Endothelial cell of umbilical vein (primary cell): ENCODE measurements at regions not wholly inside any gene's neighbourhood (a gene's known extent, or its start where the extent isn't known, plus 50 kb on each side); places are given as distances from the start of the nearest gene placed in this dataset.

Experiments used
- BruUV-seq: library from RNA; stranded (reverse); fragments of 400-500 nt; replicated peaks from 2 replicates; lab custom pipeline; 2021; lab: Mats Ljungman, UMichigan
- CTCF ChIA-PET: fragments of 300-600, 350-600 bp; sonication (Branson Sonifier 250); formaldehyde crosslinking; loops from one replicate; lab custom pipeline; 2021; ENCODE audit warnings: antibody characterized with exemption, inconsistent platforms; lab: Charles Lee
- POLR2A ChIA-PET: fragments of 300-600, 350-600 bp; sonication (Branson Sonifier 250); formaldehyde crosslinking; loops from one replicate; lab custom pipeline; 2021; ENCODE audit warnings: antibody characterized with exemption, inconsistent platforms; lab: Charles Lee
- DNase-seq: peaks from one replicate; pipeline ENCODE4 v3.0.0-alpha.2; 2011; ENCODE audit warnings: low read depth, low spot score
- FAIRE-seq: peaks from 2 replicates; lab custom pipeline; 2011; peaks lifted over from hg19 to GRCh38; lab: Jason Lieb, UNC
- H2AFZ ChIP-seq: 2 replicates; pipeline ENCODE4 v1.6.0; 2012; ENCODE audit warnings: low read depth, low read length, control low read depth, inconsistent platforms
- H3K27ac ChIP-seq: 2 replicates; pipeline ENCODE4 v1.5.1; 2011; ENCODE audit warnings: low read depth, mild to moderate bottlenecking, control low read depth, low read length, moderate library complexity; ENCODE audit not compliant: insufficient read depth
- H3K27me3 ChIP-seq, 2 experiments: 2 replicates each; pipeline versions ENCODE4 v1.6.0 to v1.6.1; 2011; ENCODE audit warnings: low read length in 2 of 2, mixed read lengths in 1 of 2; ENCODE audit not compliant: control insufficient read depth in 2 of 2, insufficient read depth in 2 of 2
- H3K36me3 ChIP-seq, 2 experiments: 2 replicates in 1 of 2; 3 replicates in 1 of 2; pipeline ENCODE4 v1.5.1; 2011; ENCODE audit warnings: low read length in 2 of 2, mild to moderate bottlenecking in 1 of 2, moderate library complexity in 1 of 2; ENCODE audit not compliant: control insufficient read depth in 2 of 2, insufficient read depth in 2 of 2; ENCODE audit errors: extremely low read depth in 1 of 2
- H3K4me1 ChIP-seq: 3 replicates; pipeline ENCODE4 v1.5.1; 2011; ENCODE audit warnings: mild to moderate bottlenecking, low read length; ENCODE audit not compliant: control insufficient read depth, insufficient read depth; ENCODE audit errors: extremely low read depth
- H3K4me2 ChIP-seq: 2 replicates; pipeline ENCODE4 v1.6.1; 2011; ENCODE audit warnings: low read length, control low read depth, mixed read lengths; ENCODE audit not compliant: insufficient read depth
- H3K4me3 ChIP-seq, 3 experiments: fragments of 200-600 bp in 1 of 3; sonication (generic), shearing (Covaris generic) in 1 of 3; replicated peaks in 1 of 3; 2 replicates each; pipeline ENCODE4 v1.5.1; 2011 to 2016; ENCODE audit warnings: control low read depth in 3 of 3, low read length in 3 of 3, mild to moderate bottlenecking in 2 of 3, inconsistent platforms in 1 of 3, low read depth in 1 of 3, moderate library complexity in 1 of 3; ENCODE audit not compliant: insufficient read depth in 1 of 3
- H3K79me2 ChIP-seq: 2 replicates; pipeline ENCODE4 v1.6.0; 2012; ENCODE audit warnings: low read length, inconsistent platforms; ENCODE audit not compliant: control insufficient read depth, insufficient read depth
- H3K9ac ChIP-seq: replicated peaks from 2 replicates; pipeline ENCODE3; 2011; ENCODE audit warnings: low read length, control low read depth; ENCODE audit not compliant: insufficient read depth; ENCODE audit errors: extremely low read depth
- H3K9me1 ChIP-seq: replicated peaks from 3 replicates; pipeline ENCODE4 v1.6.0; 2011; ENCODE audit warnings: mild to moderate bottlenecking, low read length; ENCODE audit not compliant: control insufficient read depth, insufficient read depth; ENCODE audit errors: extremely low read depth
- H3K9me3 ChIP-seq: replicated peaks from 2 replicates; pipeline ENCODE4 v1.5.1; 2012; ENCODE audit warnings: low read length, inconsistent platforms; ENCODE audit not compliant: control insufficient read depth, insufficient read depth
- H4K20me1 ChIP-seq: replicated peaks from 2 replicates; pipeline ENCODE3; 2011; ENCODE audit warnings: mild to moderate bottlenecking, low read length; ENCODE audit not compliant: control insufficient read depth, insufficient read depth; ENCODE audit errors: extremely low read depth
- EZH2 ChIP-seq: IDR thresholded peaks from 2 replicates; pipeline ENCODE4 v1.6.1; 2012; ENCODE audit warnings: borderline replicate concordance, low read depth, mild to moderate bottlenecking, moderate library complexity, low read length, inconsistent platforms; ENCODE audit not compliant: severe bottlenecking
- FOS ChIP-seq: IDR thresholded peaks from 2 replicates; pipeline ENCODE4 v1.6.1; 2011; ENCODE audit warnings: mild to moderate bottlenecking, low read length, moderate library complexity, borderline replicate concordance; ENCODE audit not compliant: insufficient read depth
- GATA2 ChIP-seq: IDR thresholded peaks from 2 replicates; pipeline ENCODE4 v1.7.0; 2011; ENCODE audit warnings: low read depth, mild to moderate bottlenecking, moderate library complexity, mixed read lengths, low read length; ENCODE audit not compliant: insufficient read length, insufficient read depth
- JUN ChIP-seq: IDR thresholded peaks from 2 replicates; pipeline ENCODE4 v1.6.1; 2011; ENCODE audit warnings: borderline replicate concordance, low read depth; ENCODE audit not compliant: insufficient read length, insufficient read depth
- MAX ChIP-seq: IDR thresholded peaks from 2 replicates; pipeline ENCODE4 v1.6.1; 2011; ENCODE audit not compliant: insufficient read depth, insufficient read length
- MYC ChIP-seq: IDR thresholded peaks from one replicate; pipeline ENCODE4 v1.6.1; 2011; ENCODE audit warnings: mild to moderate bottlenecking, low read depth, low read length
- POLR2A ChIP-seq: IDR thresholded peaks from 2 replicates; pipeline ENCODE4 v1.6.1; 2012; ENCODE audit warnings: low read depth, mild to moderate bottlenecking, control low read depth, low read length
- POLR2AphosphoS5 ChIP-seq: IDR thresholded peaks from 2 replicates; pipeline ENCODE4 v1.6.1; 2012; ENCODE audit warnings: low read depth, mild to moderate bottlenecking, control low read depth, low read length, moderate library complexity; ENCODE audit not compliant: insufficient read depth
- dilution Hi-C: fragments of 300-500 bp; cut with MboI; formaldehyde crosslinking; loops from one replicate; pipeline ENCODE4 v1.15.0; 2019; ENCODE audit warnings: low sequenced_read_pairs; ENCODE audit not compliant: extremely low pct_ligation_motif_present
- intact Hi-C: fragments of 100-400 bp; cut with micrococcal nuclease; formaldehyde crosslinking; loops from one replicate; pipeline ENCODE4 v1.10.0; 2022
- TF ChIP-seq, protein P1 (sequence below), 2 donors: IDR thresholded peaks; 1 replicate in 1 of 2; 2 replicates in 1 of 2; pipeline ENCODE4 v1.5.1; 2011; ENCODE audit warnings: low read length in 2 of 2, mild to moderate bottlenecking in 2 of 2, moderate library complexity in 2 of 2, control low read depth in 1 of 2, inconsistent platforms in 1 of 2, low read depth in 1 of 2; ENCODE audit not compliant: insufficient read depth in 1 of 2; ENCODE audit errors: extremely low read depth in 1 of 2

DNA sequence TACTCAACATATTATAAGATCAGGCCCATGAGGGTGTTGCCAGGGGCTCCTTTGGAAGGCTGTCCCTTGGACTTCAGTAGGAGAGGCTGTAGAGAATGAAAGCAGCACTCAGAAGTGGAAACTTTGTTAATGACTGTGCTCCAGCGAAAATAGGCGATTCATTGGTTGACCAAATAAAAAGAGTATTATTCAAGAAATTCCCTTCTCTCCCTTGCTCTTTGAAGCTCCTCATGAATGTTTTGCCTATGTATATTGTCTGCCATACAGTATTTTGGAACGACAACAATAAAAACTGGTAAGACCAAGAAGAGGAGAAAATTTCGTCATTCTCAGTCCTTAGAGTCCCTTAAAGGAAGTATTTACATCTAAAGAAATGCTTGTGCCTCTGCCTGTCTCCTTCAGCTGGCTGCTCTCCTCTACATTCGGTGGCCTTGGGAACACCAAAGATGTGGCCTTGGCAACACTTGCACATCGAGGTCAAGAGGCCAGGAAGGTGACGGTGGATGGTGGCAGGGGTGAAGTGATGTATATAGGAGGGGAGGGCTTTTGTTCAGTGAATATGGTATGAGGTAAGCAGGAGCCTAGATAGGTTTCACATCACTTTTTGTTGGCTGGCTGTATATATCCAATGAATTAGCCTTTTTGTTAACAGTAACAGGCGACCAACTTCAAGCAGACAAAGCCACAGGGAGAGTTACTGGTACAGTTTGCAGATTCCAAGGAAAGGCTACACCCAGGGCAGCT lies 95.0 kb upstream of the ACTBL2 start:
- no TSS peak for BruUV-seq
- no peak overlapping the region for H3K4me3 ChIP-seq
- ChIA-PET POLR2A (no interaction called here), CTCF (no interaction called here)
- no peak overlapping the region for H3K27ac ChIP-seq
- H4K20me1 ChIP-seq, result no peaks in the 10 kb centered on the region
- H2AFZ ChIP-seq, result no peak overlapping the region
- dilution Hi-C loops, result no loop called here
- no peak for TF ChIP-seq MAX
- no peak for TF ChIP-seq MYC
- TF ChIP-seq GATA2, result no peak
- TF ChIP-seq POLR2A, result no peak
- no peak for TF ChIP-seq POLR2AphosphoS5
- no peak for TF ChIP-seq JUN
- no peak for TF ChIP-seq FOS
- TF ChIP-seq EZH2, result no peak
- TF ChIP-seq, protein P1, sequence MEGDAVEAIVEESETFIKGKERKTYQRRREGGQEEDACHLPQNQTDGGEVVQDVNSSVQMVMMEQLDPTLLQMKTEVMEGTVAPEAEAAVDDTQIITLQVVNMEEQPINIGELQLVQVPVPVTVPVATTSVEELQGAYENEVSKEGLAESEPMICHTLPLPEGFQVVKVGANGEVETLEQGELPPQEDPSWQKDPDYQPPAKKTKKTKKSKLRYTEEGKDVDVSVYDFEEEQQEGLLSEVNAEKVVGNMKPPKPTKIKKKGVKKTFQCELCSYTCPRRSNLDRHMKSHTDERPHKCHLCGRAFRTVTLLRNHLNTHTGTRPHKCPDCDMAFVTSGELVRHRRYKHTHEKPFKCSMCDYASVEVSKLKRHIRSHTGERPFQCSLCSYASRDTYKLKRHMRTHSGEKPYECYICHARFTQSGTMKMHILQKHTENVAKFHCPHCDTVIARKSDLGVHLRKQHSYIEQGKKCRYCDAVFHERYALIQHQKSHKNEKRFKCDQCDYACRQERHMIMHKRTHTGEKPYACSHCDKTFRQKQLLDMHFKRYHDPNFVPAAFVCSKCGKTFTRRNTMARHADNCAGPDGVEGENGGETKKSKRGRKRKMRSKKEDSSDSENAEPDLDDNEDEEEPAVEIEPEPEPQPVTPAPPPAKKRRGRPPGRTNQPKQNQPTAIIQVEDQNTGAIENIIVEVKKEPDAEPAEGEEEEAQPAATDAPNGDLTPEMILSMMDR (IDR thresholded peaks at IDR 0.05; ENCODE audit: extremely low read depth in 1 of 2, insufficient read depth in 1 of 2, low read depth in 1 of 2, low read length in 2 of 2), result no peak
- DNase-seq (no peak), FAIRE-seq (no peak)
- H3K27me3 ChIP-seq, result no peaks in the 10 kb centered on the region
- intact Hi-C loops, result no loop called here
- no peaks in the 10 kb centered on the region for H3K4me1 ChIP-seq
- no peak overlapping the region for H3K4me2 ChIP-seq
- H3K36me3 ChIP-seq, result no peaks in the 10 kb centered on the region
- H3K9ac ChIP-seq, result no peak overlapping the region
- H3K9me1 ChIP-seq, result no peaks in the 10 kb centered on the region
- H3K9me3 ChIP-seq, result no peaks in the 10 kb centered on the region
- no peaks in the 10 kb centered on the region for H3K79me2 ChIP-seq
